ENCODE measurements at regions not wholly inside any gene's neighbourhood (a gene's known extent, or its start where the extent isn't known, plus 50 kb on each side); places are given as distances from the start of the nearest gene placed in this dataset.
"Not testable (repeated sequence)": the region's sequence is repeated elsewhere in the genome, so short reads cannot be mapped to it uniquely, and the experiment has no call there.

GRCh38 chr14:101634850-101635748 is 73.8 kb downstream of the DIO3 start:
- no peak for DNase-seq

GRCh38 chr14:101635749-101636560 is 74.7 kb downstream of the DIO3 start:
- DNase-seq, result no peak

- DNase-seq, result peak in 1 of 2 experiments; percentile 41
Measured at GRCh38 chr14:101639241-101639833, 78.0 kb downstream of the DIO3 start.

- DNase-seq, result no peak
Measured at GRCh38 chr14:101643651-101644050, 82.4 kb downstream of the DIO3 start.

- no peak for DNase-seq
Measured at GRCh38 chr14:101654051-101654450, 92.8 kb downstream of the DIO3 start.

- no peak for DNase-seq
Measured at GRCh38 chr14:101657372-101657771, 96.1 kb downstream of the DIO3 start.

GRCh38 chr14:101665478-101666078 is 95.9 kb upstream of the PPP2R5C start:
- peak in 1 of 2 experiments; percentile 16 for DNase-seq

- no peak for DNase-seq
Measured at GRCh38 chr14:101666264-101666663, 95.2 kb upstream of the PPP2R5C start.

- no peak for DNase-seq
Measured at GRCh38 chr14:101669629-101670028, 91.9 kb upstream of the PPP2R5C start.

- no peak for DNase-seq
Measured at GRCh38 chr14:101673873-101674272, 87.6 kb upstream of the PPP2R5C start.

GRCh38 chr14:101675835-101676234 is 85.7 kb upstream of the PPP2R5C start:
- not testable (repeated sequence) for DNase-seq

GRCh38 chr14:101677912-101678327 is 83.6 kb upstream of the PPP2R5C start:
- not testable (repeated sequence) for DNase-seq

GRCh38 chr14:101681795-101682194 is 79.7 kb upstream of the PPP2R5C start:
- no peak for DNase-seq

GRCh38 chr14:101683365-101683764 is 78.1 kb upstream of the PPP2R5C start:
- DNase-seq, result no peak

GRCh38 chr14:101687756-101688546 is 73.6 kb upstream of the PPP2R5C start:
- no peak for DNase-seq

- DNase-seq, result no peak
Measured at GRCh38 chr14:101689039-101689501, 72.4 kb upstream of the PPP2R5C start.

GRCh38 chr14:101689966-101690365 is 71.5 kb upstream of the PPP2R5C start:
- DNase-seq, result not testable (repeated sequence)

- no peak for DNase-seq
Measured at GRCh38 chr14:101695659-101696058, 65.8 kb upstream of the PPP2R5C start.

- DNase-seq, result no peak
Measured at GRCh38 chr14:101704140-101704539, 57.4 kb upstream of the PPP2R5C start.

GRCh38 chr14:101705733-101706508 is 55.6 kb upstream of the PPP2R5C start:
- DNase-seq, result no peak

- no peak for DNase-seq
Measured at GRCh38 chr14:101706509-101707067, 54.9 kb upstream of the PPP2R5C start.
